ENCODE measurements at regions not wholly inside any gene's neighbourhood (a gene's known extent, or its start where the extent isn't known, plus 50 kb on each side); places are given as distances from the start of the nearest gene placed in this dataset.

GRCh38 chr1:103898576-103899345 lies 149.1 kb downstream of the AMY1C start:
- TF ChIP-seq, protein P1, sequence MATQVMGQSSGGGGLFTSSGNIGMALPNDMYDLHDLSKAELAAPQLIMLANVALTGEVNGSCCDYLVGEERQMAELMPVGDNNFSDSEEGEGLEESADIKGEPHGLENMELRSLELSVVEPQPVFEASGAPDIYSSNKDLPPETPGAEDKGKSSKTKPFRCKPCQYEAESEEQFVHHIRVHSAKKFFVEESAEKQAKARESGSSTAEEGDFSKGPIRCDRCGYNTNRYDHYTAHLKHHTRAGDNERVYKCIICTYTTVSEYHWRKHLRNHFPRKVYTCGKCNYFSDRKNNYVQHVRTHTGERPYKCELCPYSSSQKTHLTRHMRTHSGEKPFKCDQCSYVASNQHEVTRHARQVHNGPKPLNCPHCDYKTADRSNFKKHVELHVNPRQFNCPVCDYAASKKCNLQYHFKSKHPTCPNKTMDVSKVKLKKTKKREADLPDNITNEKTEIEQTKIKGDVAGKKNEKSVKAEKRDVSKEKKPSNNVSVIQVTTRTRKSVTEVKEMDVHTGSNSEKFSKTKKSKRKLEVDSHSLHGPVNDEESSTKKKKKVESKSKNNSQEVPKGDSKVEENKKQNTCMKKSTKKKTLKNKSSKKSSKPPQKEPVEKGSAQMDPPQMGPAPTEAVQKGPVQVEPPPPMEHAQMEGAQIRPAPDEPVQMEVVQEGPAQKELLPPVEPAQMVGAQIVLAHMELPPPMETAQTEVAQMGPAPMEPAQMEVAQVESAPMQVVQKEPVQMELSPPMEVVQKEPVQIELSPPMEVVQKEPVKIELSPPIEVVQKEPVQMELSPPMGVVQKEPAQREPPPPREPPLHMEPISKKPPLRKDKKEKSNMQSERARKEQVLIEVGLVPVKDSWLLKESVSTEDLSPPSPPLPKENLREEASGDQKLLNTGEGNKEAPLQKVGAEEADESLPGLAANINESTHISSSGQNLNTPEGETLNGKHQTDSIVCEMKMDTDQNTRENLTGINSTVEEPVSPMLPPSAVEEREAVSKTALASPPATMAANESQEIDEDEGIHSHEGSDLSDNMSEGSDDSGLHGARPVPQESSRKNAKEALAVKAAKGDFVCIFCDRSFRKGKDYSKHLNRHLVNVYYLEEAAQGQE (IDR thresholded peaks at IDR 0.05; ENCODE audit: insufficient read depth in 1 of 2, low read depth in 2 of 2, low read length in 2 of 2), result no peak
- no peak for TF ChIP-seq POLR2AphosphoS5 (IDR thresholded peaks at IDR 0.05; ENCODE audit: low read depth, low read length)
- TF ChIP-seq TAF1 (IDR thresholded peaks at IDR 0.05; ENCODE audit: borderline replicate concordance, insufficient read depth, low read length), result no peak
- TF ChIP-seq SIN3A (IDR thresholded peaks at IDR 0.05; ENCODE audit: borderline replicate concordance, insufficient read depth, low read length), result no peak
